ENCODE measurements at regions not wholly inside any gene's neighbourhood (a gene's known extent, or its start where the extent isn't known, plus 50 kb on each side); places are given as distances from the start of the nearest gene placed in this dataset.
"Not testable (repeated sequence)": the region's sequence is repeated elsewhere in the genome, so short reads cannot be mapped to it uniquely, and the experiment has no call there.

DNA sequence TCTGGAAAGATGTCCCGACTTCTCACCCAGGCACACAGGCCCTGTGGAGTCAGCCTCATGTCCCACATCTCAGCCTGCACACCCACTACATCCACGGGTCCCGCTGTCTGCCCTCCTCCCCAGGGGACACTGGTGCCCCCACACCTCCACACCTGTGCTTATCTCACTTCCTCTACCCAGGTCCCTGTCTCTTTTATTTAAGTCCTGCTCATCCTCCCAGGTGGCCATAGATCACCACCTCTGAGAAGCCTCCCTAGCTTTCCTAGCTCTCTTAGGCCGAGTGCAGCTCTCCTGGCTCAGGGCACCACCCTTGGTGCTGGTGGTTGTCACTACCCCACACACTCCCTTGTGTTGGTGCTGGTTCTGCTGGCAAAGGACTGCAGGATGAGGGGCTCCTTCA lies 143.6 kb upstream of the PITX1 start:
- DNase-seq: no peak

DNA sequence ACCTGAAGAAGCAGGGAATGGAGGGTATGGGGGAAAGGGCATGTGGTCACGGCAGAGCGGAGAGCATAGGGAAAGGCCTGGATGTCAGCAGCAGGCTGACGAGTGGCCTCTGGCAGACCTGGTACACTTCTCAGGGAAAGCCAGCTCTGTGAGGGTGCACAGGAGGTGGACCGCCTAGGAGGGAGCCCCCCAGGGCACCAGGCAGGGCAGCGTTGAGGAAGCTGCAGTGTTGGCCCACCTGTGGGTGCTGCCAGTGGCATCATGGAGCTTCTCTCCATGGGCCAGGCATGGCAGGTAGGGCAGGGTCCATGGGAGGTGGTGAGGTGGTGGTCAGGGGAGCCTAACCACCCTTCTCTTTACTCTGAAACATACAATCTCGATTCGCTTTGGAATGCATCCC lies 143.0 kb upstream of the PITX1 start:
- no peak for DNase-seq

DNA sequence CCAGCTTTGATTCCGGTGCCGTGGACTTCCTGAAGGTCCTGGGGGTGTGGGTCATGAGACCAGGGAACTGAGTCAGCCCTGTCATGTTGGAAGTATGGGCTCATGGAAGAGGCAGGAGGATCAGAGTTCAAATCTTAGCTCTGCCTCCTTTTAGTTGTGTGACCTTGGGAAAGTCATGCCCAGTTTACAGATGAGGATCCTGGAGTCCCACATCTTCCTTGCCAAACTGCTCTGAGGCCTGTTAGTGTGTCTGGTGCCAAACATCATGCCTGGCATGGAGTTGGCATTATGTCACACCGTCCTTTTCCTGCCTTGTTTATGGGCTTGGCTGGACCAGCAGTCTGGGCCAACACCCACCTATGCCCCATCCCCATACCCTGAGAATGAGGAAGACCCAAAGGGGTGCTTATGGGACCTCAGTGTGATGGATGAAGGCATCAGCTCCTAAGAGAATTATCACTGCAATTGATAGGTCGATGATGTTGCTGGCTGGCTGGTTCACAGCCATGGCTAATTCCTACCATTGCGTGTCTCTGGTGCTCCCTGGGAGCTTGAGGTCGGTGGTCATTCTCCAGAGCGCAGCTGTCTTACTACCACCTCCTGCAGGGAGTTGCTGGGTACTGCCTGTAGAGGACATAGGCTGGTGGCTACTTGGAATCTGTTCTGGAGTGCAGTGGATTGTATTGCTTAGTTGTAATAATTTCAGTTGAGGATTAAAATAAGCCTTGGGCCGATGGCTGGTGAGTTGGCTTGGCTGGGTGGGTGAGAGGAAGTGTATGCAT lies 140.5 kb upstream of the PITX1 start:
- no peak for DNase-seq

DNA sequence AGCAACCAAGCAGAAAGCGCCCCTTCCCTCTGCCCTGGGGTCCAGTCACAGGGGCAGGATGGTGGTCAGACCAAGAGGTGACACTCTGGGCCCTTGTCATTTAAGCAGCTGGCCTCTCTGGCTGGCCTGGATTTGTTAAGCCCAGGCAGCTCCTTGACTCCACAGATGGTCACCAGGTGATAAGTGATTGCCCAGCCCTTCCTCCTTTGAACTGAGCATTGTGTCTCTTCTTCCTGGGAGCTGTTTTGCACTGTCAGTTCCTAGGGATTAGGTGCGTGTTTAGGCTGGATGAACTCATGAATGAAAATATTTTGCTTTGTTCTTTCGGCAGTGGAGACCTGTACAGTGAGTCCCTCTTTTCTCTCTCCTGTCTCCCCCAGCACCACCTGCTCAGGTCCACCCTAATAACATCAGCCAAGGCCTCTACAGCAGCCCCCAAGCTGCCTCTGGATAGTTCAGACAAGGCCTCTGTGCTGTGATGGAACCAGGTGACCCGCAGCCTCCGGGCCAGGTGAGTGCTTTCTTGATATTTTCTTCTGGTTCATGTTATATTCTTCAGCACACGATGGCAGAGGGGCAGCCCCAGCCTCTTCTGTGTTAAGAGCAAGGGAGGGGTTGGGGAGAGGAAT lies 139.7 kb upstream of the PITX1 start:
- DNase-seq: no peak

DNA sequence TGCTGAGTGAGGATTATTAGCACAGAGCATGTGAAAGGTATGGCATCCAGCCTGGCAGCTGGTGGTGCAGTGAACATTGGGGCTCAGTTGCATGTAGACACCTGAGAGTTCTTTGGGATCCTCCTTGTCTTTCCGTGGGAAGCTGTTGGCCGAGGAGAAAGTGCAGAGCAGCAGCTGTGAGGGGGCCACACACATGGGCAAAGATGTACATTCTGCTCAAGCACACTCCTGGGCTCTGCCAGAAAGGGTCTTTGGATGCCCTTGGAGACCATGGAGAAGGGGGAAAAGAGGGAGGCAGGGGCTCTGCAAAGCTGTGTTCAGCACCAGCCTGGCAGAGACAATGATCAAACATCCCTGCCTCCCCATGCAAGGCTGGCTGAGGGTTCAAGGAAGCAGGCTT lies 138.7 kb upstream of the PITX1 start:
- DNase-seq: no peak

DNA sequence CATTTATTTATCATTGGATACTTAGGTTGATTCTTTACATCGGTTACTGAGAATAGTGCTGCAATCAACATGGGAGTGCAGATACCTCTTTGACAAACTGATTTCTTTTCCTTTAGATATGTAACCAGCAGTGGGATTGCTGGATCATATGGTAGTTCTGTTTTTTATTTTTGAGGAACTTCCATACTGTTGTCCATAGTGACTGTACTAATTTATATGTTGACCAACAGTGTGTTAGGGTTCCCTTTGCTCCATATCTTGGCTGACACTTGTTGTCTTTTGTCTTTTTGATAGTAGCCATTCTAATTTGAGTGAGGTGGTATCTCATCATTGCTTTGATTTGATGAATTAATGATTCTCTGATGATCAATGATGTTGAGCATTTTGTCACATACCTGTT lies 137.3 kb upstream of the PITX1 start:
- no peak for DNase-seq

DNA sequence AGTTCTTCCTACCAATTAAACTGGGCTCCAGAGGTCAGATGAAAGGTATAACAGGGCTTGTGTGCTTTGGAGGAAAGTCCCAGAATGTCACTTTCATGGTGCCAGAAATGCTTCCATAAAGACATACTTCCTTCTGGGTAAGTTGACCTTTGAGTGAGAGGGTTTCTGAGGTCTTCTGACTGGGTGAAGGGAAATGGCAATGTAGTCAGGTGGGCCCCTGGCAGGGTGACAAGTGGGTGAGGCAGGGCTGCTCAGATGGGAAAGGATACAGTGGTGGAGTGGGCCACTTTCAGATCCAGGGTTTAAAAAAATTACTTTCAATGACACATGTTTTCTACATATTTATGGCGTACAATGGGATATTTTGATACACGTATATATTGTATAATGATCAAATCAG lies 136.5 kb upstream of the PITX1 start:
- DNase-seq: no peak

DNA sequence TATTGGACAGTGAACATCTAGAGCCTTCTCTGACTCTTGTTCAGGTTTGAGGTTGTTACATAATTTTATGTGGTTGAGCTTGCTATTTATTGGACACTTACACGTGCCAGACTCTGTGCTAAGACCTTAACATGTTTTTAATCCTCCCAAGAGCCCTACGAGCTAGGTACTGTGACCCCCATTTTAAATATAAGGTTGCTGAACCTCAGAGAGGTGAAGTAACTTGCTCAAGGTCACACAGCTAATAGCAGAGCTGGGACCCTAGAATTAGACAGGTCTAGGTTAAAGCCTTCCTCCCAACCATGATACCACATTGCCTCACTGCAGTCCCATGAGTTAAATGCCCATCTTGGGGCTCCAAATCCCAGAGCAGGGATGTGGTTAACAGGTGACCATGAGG lies 135.7 kb upstream of the PITX1 start:
- no peak for DNase-seq

DNA sequence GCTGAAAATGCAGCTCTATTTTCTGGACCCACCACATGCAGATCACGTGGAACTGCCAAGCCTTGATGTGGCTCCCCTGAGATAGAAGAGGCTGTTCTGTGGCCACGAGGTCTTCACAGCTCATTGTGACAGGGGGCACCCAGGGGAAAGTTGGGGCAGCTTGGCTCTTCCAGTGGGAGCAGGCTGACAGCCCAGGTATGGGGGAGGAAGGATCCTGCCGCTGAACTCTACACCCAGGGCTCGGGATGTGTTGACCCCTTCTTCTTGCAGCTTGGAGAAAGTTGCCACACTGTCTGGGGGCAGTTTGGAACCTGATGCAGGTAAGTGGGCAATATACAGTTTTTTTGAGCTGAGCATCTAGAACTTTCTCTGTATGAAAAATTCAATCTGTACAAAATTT lies 133.6 kb upstream of the PITX1 start:
- DNase-seq: no peak

DNA sequence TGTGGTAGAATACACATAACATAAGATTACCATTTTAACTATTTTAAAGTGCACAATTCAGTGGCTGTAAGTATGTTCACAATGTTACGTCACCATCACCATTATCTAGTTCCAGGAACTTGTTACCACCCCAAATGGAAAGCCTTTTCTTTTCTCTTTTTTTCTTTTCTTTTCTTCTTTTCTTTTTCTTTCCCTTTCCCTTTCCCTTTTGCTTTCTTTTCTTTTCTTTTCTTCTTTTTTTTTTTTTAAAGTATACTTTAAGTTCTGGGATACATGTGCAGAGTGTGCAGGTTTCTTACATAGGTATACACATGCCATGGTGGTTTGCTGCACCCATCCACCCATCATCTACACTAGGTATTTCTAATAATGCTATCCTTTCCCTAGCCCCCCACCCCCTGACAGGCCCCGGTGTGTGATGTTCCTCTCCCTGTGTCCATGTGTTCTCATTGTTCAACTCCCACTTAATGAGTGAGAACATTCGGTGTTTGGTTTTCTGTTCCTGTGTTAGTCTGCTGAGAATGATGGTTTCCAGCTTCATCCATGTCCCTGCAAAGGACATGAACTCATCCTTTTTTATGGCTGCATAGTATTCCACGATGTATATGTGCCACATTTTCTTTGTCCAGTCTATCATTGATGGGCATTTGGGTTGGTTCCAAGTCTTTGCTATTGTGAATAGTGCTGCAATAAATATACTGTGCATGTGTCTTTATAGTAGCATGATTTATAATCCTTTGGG lies 131.0 kb upstream of the PITX1 start:
- DNase-seq: not testable (repeated sequence)

DNA sequence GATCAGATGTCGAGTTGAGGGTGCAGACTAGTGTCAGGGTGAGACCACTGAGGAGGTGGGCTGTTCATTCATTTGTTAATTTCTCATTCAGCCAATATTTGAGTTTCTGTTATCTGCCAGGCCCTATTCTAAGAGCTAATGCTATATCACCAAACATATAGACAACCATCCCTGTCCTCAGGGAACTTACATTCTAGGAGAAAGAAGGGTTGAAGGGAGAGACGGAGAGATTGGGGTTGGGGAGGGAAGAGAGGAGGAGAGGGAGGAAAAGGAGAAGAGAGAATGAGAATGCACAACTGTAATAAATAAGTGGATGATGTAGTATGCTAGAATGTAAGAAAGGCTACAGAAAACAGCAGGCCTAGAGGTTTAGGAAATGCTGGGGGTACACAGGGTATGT lies 129.9 kb upstream of the PITX1 start:
- DNase-seq: no peak

DNA sequence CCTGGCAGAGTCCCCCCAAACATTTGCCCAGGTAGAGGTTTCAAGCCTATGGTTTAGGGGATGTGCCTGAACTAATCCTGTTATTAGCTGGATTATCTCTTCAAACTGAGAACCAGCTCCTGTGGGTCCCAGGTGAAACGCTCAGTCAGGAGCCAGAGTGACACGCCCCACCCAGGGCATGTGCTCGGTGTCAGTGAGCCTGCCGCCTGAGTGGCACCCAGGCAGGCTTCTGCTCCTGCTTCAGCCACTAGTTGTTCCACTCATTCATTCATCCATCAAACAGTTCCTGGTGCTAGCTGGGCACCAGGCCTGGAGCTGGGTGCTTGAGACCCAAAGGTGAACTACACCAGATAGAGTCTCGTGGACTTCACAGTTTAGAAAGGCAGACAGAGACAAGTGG lies 129.4 kb upstream of the PITX1 start:
- no peak for DNase-seq

DNA sequence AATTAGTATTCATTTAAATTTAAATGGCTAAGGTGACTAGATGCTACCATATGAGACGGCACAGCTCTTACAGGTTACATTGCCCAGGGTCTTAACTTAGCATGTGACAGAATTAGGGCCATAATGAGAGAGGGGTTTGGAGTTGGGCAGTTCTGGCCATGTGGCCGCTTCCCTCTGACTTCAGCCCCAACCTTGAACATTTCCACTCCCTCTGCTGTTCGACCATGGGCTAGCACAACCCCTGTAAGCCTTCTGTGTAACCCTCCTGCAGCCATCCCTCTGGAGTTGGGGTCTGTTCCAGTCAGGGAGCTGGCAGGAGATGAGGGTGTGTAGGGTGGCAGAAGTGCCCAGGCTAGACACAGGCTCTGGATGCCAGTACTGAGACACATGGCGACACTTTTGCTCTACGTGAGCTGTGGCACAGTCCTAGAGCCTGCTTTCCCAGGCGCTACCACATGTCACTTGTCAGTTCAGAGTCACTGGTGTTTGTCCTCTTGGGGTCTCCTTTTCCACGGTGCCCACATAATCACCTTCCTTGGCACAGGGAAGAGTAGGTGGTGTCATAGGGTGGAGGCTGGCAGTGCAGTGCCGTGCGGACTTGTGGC lies 128.7 kb upstream of the PITX1 start:
- DNase-seq: no peak

DNA sequence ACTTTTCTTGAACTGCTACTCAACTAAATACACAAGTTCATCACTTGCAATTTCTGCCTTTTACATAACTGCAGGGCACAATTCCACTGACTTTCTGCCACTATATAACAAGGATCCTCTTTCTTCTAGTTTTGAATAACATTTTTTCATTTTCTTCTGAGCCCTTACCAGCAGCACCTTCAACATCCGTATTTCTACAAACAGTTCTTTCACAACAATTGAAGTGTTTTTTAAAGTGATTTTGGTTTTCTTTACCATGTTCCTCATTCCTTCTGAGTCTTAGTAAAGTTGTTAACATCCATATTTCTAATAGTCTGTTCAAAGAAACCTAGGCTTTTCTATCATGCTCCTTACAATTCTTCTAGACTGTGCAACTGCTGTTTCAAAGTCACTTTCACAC lies 127.2 kb upstream of the PITX1 start:
- no peak for DNase-seq

DNA sequence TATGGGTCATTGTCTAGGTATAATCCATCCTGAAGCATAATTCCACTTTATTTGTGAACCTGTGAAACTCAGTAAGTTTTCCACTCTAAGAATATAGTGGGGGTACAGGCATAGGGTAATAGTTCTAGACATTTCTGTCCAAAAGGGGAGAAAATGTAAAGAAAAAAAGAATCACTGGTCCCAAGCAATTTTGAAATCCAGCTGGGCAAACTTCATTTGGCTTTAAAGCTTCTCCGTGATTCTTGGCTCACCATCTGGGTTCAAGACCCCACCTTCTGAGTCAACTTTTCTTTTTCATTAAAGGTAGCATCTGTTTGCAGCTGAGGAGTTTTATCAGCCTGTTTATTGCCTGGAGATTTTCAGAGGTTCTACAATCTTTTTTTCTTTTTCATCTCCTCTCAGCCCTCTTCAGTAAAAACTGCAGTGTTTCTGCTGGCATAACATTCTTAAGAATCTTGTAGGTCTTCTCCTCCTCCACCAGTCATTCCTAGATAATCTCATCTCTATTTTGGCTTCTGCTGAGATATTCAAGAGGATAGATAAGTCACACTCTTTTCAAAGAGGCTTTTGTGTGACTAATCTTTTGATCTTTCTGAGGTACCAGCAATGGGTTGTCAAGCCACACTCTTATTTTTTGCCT lies 126.1 kb upstream of the PITX1 start:
- DNase-seq: no peak

DNA sequence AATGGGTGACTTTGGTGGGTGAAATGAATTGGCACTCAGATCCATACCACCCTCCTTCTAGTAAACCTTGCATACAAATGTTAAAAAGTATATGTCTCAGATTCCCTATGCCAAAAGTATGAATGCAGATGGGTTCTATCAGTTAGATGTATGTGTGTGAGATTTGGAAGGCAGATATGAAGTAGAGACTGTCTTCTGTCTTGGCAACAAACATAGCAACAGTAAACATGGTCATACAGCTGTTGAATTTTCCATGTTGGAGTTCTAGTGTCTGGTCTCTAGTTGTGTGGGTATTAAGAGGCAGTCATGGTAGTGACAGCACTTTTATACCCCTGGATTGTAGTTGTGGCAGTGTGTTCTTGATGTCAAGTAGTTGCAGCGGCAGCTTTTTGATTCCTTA lies 125.6 kb upstream of the PITX1 start:
- no peak for DNase-seq

DNA sequence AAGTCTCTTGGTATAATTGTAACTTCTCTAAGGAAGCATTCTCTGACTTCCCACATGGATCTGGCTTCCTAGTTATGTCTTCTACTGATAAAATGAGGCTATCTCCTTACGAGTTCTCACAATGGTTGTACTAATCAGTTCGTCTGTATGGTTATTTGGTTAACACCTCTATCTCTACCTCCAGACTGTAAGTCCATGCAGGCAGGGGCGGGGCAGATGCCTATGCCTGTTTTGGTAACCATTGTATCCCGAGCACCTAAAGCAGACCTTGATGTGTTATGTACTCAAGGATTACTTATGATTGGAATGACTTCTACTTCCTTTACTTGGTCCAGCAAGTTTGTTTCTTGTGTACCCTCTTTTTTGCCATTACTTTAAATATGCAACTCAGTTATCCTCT lies 125.0 kb upstream of the PITX1 start:
- DNase-seq: no peak

DNA sequence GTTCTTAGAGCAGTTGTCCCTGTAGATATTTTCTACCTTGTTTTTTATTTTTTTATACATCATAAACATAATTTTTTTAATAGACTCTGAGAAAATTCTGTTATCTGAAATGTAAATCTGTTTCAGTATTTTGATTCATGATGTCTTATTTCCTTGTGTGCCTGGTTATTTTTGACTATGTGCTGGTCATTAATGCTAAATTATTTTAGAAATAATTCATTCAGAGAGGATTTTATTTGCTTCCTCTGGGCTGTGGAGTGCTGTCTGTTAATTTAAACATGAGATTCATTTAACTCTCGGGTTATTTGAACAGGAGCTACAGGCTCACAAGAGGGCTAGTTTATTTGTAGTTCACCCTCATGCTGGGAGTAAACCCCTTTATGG lies 124.3 kb upstream of the PITX1 start:
- DNase-seq: no peak

DNA sequence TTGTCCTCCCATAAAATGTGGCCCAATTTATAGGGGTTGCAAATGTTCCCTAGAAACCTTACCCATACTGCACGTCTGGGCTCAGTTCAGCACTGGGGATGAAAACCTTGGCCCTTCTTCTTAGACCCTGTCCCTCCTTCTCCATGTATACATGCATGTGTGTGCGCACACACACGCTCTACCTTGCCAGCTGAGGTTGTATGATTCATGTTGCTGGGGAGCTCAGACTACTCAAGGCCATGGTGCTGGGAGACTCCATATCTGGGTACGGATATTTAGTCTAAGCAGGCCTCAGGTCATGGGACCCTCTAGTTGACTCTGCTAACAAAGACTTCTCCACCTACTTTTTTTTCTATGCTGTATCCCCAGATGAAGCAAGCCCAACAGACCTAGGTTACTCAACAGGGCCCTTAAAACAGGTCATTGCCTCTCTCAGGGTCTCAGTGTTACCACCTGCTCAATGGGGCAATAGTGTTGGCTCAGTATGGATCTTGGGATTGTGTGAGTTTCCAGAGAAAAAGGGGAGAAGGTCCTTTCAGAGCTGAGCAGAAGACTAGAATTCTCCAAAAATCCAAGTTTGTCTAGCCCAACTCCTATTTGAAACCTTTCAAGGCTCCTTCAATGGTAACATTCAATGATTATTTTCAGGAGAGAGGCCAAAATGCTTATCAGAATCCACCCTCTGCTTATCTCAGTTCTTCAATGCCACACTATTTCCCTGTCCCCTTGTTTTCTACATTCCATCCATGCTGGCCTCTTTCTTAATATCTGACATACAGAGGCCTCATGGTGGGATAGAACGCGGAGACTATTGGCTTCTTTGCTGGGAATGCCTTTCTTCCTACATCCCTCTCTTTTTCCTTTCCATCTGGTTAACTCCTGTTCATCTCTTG lies 123.6 kb upstream of the PITX1 start:
- no peak for DNase-seq

DNA sequence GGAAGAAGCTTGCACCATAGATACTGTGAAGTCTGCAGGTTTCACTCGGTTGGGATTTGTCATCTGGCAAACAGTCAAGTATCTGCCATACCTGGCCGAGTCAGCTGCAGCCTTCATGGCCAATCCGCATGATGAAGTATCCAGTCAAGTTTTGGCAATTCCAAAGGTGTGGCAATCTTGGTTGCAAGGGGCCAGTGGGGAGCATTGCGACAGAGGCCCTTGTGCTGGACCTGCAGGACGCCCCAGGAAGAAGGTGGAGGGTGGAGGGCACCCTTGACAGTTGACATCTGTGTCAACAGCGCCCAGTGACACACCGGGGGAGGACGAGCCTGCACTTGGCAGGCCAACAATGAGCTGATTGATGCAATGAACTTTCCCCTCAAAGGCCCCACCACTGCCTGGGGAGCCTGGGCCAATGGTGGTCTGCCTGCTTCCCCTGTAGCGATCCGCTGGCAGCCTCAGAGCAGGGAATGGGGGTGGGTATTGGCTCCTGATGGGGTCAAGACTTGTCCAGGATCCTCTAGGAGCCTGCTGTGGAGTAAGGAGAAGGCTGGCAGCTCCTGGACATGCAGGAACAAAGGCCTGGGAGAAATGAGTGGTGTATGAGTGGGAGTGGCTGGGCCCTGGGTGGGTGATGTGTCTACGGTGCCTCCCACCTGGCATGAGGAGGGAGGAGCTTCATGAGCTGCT lies 122.8 kb upstream of the PITX1 start:
- no peak for DNase-seq

DNA sequence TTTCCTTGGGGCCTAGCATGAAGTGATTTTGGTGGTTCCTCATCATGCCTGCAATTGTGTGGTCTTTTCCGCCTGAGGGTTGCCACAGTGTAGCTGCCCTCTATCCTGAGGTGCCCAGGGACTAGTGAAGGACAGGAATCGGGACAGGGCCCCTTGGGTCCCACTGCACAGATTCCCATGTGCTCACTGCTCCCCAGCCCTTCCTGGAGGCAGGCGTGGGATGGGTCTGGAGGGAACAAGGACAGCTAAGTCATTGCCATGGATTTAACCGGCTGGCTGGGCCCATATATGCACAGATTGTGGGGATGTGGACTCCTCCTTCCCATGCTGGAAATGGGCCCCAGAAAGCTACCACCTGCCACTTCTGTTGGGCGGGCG lies 122.3 kb upstream of the PITX1 start:
- DNase-seq: no peak
